Sciatic nerve (tissue), 2 donors: ENCODE measurements at regions not wholly inside any gene's neighbourhood (a gene's known extent, or its start where the extent isn't known, plus 50 kb on each side); places are given as distances from the start of the nearest gene placed in this dataset.
A peak's percentile ranks its signal among the peaks of the same experiment; 100 is the strongest.

Source experiments
- ATAC-seq: fragments of 200-7000 bp; cut with Tn5 transposase; one replicate; pipeline ENCODE4 v1.9.1; 2020; ENCODE audit warnings: mild to moderate bottlenecking, moderate library complexity
- DNase-seq: peaks from one replicate; pipeline ENCODE4 v3.0.0-alpha.2; 2020; ENCODE audit warnings: low spot score
- intact Hi-C: fragments of 100-400 bp; cut with DNase I; formaldehyde crosslinking; loops from one replicate; pipeline ENCODE4 v1.14.2; 2022
- donor health status: DM: no; HTN: no; CAD: no.
- donor health status: DM: no; HTN: no; CAD: no.

DNA sequence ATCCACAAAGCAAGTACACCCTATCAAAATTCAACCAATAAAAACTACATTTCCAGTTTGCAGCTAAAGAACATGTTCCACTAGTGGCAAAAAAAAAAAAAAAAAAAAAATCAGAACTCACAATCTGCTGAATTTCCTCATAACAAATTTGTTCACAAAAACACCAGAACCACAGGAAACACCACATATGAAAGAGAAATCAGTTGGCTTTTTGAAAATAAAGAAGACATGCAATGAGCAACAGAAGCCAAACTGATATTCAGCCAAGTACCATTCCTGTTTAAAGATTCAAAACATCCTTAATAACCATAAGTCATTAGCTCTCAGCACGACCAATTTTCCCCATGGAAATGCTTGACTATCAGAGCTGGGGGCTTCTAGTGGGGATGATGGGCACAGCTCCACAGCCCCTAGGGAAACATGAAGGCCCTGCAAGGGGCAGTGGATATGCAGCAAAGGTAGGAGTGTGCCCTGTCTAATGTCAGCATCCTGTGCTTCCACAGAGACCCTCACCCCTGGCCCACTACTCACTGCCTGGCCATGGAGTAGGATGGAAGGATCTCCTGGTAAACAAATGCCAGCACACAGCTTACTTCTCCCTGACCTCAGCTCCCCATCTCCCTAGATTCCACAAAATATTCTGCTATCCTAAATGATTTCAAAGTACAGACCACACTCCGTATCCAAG lies 74.0 kb upstream of the DOCK9 start:
- DNase-seq (no peak), ATAC-seq (no peak)
- intact Hi-C loops: no loop called here

DNA sequence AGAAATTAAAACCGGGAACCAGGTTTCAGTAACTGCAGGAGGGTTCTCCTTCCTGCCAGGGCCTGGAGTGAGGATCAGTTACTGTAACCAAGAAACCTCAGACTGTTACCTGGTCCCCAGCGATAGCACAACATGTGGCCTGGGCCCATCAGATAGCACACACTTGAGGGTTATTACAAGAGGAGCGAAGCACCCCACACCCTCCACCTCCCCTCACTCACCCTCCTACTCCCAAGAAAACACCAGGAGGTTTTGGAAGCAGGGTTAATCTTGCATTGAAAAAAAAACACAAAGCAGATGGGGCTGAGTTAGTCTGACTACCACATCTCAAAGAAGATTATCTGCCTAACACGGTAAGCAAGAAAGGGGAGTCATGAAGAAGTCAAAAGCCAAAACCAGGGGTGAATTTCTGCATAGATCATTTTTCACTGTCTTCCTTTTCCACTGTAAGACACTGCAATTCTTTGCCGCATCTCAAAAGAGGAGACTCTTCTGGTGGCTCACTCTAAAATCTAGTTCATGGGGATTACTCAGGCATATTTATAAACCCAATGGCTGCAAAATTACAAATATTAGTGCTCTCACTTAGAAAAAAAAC lies 75.9 kb upstream of the DOCK9 start:
- ATAC-seq: no peak
- intact Hi-C loops: no loop called here

DNA sequence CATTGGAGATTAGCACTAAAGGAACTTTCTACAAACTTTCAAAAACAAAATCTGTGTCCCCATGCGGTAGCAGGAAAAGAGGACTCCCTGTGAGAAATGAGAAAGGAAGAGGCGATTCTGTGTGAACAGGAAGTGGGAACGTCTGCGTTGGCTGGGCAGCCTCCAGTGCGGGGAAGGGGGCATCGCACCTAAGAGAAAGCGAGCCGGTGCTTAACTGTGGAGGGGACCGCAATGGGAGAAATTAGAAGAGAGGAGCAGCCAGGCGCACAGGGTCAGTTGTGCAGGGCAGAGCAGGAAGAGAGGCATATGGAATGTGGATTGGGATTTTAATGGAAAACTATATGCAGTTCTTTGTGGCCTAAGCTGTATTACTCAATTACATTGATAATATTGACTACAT lies 77.4 kb upstream of the DOCK9 start:
- ATAC-seq (no peak), DNase-seq (no peak)
- intact Hi-C loops: no loop called here

More for the DNA sequence above, 75.9 kb upstream of the DOCK9 start:
- DNase-seq: no peak

DNA sequence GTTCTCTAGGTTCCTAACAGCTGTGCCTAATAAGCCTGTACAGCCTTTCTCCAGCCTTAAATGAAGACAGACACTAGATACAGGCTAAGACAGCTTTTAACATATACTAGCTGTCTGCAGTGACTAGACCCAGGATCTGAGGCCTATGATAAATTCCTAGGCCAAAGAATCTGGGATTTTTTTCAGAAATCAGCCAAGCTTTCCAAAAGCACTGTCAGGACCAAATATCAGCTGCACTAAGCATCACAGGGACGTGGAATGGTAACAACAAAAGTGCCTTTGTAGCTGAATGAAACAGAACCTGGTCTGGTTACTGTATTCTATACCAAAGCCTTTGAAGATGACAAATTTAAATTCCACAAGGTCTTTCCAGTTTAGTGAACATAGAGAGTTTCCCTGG lies 77.9 kb upstream of the DOCK9 start:
- no peak for ATAC-seq
- intact Hi-C loops: no loop called here
- no peak for DNase-seq

DNA sequence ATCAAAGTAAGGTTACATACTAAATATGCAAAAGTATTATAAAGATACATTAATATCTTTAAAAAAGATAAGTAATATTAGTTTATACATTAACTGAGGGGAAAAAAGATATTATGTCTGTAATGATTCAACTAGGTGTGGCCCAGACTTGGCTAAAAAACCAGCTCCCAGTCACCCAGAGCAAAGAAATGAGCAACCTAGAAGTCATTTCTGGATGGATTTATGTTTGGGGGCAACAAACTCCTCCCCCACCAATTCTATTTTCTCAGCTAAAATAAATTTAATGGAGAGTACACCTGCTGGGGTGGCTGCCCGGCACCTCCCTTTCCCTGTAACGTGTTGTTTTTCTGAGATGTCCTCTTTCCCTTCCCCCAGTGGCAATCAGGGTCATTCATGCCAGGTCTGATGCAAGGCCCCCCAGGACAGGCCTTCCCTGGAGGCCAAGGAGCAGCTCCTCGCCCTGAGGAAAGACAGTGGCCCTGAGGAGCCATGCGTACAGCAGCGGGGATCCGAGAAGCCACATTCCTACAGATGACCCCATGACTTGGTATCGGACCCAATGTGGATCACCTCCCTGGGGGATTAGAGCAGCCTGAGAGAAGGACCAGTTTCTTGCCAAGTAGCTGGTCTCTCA lies 78.6 kb upstream of the DOCK9 start:
- no peak for DNase-seq
- intact Hi-C loops: no loop called here
- ATAC-seq: no peak

GRCh38 chr13:99057310-99057975 lies 79.6 kb upstream of the DOCK9 start:
- intact Hi-C loops: no loop called here
- peak; percentile 68 for ATAC-seq
- no peak for DNase-seq

DNA sequence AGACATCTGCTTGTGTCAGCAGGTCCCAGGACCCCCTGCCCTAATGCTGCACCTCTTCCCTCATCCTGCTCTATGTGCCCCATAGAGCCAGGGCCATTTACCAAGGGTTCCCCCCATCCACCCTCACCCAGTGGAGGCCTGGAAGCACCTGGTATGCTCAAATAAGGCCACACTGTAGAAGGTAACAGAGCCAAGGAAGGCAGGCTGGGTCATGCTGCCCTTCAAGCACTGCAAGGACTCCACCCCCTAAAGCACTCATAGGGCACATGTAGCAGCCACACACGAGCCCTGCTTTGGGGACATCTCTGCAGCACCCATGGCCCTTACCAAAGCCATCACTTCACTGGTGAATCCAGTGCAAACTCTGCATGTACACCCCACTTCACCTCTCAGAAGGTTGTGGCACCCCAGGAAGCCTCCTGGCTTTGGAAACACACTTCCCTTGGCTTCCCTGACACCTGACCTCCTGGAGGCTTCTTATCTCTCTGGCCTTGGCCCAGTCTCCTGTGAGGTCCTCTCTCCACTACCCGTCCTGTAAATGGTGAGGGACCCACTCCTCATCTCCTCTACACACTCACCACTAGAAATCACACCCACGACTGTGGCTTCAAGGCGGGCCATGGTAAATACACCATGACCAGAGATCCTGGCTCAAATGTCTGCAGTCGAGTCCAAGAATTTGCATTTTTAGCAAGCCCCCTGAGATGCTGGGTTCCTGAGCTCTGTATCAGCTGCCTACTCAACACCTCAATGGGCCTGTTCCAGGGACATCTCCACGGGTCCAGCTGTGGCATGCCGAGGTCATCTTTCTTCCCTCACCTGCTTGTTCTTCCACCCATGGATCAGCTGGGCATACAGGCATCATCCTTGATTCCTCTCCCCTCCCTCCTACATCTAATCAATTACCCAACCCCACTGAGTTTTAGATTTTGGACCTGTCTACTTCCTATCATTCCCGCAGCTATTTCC lies 80.9 kb upstream of the DOCK9 start:
- no peak for DNase-seq
- peak; percentile 4 for ATAC-seq
- intact Hi-C loops: no loop called here

GRCh38 chr13:99059498-99060075 lies 81.7 kb upstream of the DOCK9 start:
- DNase-seq (no peak), ATAC-seq (peak; percentile 41)
- intact Hi-C loops: no loop called here

DNA sequence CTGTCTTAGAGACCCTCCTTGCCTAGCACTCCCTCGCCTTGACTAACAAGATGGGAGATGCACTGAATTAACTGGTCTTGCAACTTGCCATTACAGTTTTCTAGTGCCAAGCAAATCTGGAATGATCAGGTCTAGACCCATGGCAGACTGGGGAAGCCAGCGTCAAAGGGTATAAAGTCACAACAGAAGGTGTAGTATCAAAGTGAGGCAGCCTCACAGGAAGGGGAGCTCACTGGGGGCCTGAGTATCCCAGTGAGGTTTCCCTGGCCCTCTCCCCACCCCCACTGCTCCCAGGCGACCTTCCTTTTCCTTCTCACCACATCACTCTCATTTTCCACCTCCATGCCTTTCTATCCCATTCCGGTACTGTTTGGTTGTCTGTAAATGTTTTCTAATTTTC lies 83.5 kb upstream of the DOCK9 start:
- intact Hi-C loops: no loop called here
- ATAC-seq (no peak), DNase-seq (no peak)

GRCh38 chr13:99062593-99062992 lies 84.7 kb upstream of the DOCK9 start:
- intact Hi-C loops: no loop called here
- ATAC-seq: peak; percentile 48
- DNase-seq: peak; percentile 72

GRCh38 chr13:99063178-99063577 lies 85.3 kb upstream of the DOCK9 start:
- ATAC-seq (no peak), DNase-seq (no peak)
- intact Hi-C loops: no loop called here

- intact Hi-C loops: no loop called here
- DNase-seq: no peak
These were observed 86.1 kb upstream of the DOCK9 start for GRCh38 chr13:99063952-99064351.

GRCh38 chr13:99064624-99065234 lies 86.9 kb upstream of the DOCK9 start:
- DNase-seq (no peak), ATAC-seq (no peak)
- intact Hi-C loops: no loop called here

More at GRCh38 chr13:99063952-99064351, 86.1 kb upstream of the DOCK9 start:
- ATAC-seq: no peak

- DNase-seq (no peak), ATAC-seq (no peak)
- intact Hi-C loops: no loop called here
These were observed 87.6 kb upstream of the DOCK9 start for GRCh38 chr13:99065235-99066015.

DNA sequence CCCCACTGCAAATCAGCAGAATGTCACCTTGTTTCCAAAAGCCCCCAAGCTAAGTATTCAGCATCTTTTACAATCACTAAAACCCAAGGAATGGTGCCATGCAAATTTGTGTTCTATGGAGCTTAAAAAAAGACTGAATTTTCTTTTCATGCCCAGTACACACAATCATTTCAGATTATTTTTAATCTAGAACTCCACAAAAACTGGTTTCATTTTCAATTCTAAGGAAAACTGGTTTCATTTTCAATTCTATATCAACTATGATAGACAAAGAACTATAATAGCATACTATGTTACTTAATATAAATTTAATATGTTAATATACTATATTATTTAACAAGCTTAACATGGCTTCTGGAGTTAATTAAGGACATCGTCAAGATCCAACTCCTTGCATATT lies 88.4 kb upstream of the DOCK9 start:
- no peak for ATAC-seq
- intact Hi-C loops: no loop called here
- no peak for DNase-seq

- ATAC-seq: no peak
- intact Hi-C loops: no loop called here
These were observed 89.5 kb upstream of the DOCK9 start for GRCh38 chr13:99067159-99067985.

GRCh38 chr13:99071211-99071610 lies 93.3 kb upstream of the DOCK9 start:
- intact Hi-C loops: no loop called here
- ATAC-seq (no peak), DNase-seq (no peak)

More at GRCh38 chr13:99067159-99067985, 89.5 kb upstream of the DOCK9 start:
- DNase-seq: no peak
